NT2/D1 (cell line): ENCODE measurements at regions not wholly inside any gene's neighbourhood (a gene's known extent, or its start where the extent isn't known, plus 50 kb on each side); places are given as distances from the start of the nearest gene placed in this dataset.

Source experiments
- SUZ12 ChIP-seq: IDR thresholded peaks from 2 replicates; pipeline ENCODE4 v1.6.1; 2011; ENCODE audit not compliant: insufficient read length, insufficient read depth; ENCODE audit errors: extremely low read depth
- YY1 ChIP-seq: IDR thresholded peaks from 2 replicates; pipeline ENCODE4 v1.6.1; 2011; ENCODE audit not compliant: insufficient read length, insufficient read depth
- ZNF274 ChIP-seq: IDR thresholded peaks from 2 replicates; pipeline ENCODE4 v1.6.1; 2011; ENCODE audit warnings: mild to moderate bottlenecking, low read depth, low read length

DNA sequence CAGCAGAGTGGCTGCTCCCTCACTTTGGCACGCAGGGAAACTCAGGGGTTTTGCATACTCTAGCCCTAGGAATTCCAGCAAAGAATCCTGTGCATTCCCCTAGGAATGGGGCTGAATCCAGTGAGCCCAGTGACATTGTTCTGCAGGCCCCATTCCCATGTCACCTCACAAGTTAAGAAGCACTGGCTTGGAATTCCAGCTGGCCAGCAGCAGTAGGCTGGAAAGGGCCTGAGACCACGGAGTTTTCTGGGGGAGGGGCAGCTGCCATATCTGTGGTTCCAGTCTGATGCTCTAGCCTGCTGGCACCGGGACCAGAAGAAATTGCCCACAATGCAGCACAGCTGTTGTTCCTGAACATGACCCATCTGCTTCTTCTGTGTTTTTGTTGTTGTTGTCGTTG is 217.6 kb upstream of the DMRTA1 start:
- TF ChIP-seq ZNF274 = no peak
- TF ChIP-seq SUZ12 = no peak
- TF ChIP-seq YY1 = no peak
